NCI-H446 treated with DMSO at 0.1 percent for 48 hours (cell line): ENCODE measurements at regions not wholly inside any gene's neighbourhood (a gene's known extent, or its start where the extent isn't known, plus 50 kb on each side); places are given as distances from the start of the nearest gene placed in this dataset.

Source experiments
- DNase-seq: peaks from one replicate; lab custom pipeline; 2025; lab: John Stamatoyannopoulos, UW

DNA sequence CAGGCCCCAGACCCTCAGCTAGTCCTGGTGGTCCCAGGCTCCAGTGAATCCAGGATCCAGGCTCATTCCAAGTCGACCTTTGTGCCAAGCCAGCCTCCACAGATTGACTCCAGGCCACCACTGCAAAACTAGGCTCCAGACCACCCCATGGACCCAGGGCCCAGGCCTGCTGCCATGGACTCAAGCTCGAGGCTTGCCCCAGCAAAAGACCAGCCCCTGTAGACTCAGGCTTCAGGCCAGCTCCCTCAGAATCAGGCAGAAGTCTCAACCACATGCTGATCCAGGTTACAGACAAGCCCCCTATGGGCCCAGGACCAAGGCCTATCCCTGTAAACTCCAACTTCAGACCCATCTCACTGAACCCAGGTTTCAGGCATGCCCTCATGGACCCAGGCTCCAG lies 692.4 kb downstream of the PCDH19 start:
- no peak for DNase-seq

DNA sequence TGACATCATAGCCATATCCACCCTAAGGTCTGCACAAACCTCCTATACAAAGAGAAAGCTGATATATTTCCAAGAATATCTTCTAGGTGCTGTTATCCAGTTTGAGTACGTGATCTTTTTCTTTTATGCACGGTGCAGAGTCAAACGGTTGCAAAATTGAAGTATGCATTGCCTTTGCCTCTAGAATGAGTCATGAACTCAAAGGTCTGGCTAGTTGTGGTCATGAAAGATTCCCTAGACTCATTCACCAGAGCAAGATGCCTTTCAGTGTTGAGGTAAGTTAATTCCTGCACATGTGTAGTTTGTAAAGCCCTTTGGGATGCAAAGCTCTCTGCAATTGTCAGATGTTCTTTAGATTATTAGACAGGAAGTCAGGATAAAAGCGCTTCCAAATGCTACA lies 704.4 kb downstream of the PCDH19 start:
- no peak for DNase-seq

DNA sequence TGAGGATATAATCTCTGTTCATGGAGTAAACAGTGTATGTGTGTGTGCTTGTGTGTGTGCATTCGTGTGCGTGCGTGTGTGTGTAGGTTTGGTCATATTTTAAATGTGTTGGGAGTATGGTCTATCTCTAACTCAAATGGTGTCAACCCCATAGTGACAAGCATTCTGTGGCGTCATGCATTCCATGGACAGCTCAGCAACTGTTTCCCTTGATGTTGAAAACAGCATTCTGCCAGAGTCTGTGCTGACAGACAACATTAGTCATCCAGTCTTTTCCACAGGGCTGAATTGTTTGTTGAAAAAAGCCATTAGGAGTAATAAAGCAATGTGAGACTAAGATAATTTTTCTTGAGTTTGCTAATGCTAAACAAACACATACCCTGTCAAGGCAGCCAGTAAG lies 706.6 kb downstream of the PCDH19 start:
- no peak for DNase-seq

DNA sequence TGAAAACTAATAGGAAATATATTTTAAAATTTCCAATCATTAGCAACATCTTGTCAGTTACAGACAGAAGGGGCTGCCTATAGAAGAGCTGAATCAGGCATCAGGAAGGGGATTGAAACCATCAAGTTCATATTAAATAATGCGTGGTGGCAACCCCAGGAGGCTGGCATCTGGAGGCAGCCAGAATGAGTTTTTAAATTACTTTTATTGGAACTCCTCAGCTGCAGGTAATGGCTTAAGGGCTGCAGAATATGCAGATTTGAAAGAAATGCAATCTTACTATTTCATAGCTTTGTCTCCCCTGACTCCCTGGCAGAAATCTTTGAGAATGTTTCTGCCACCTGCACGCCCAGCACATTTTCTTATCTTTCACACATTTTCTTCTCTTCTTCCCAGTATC lies 711.6 kb downstream of the PCDH19 start:
- DNase-seq = no peak

DNA sequence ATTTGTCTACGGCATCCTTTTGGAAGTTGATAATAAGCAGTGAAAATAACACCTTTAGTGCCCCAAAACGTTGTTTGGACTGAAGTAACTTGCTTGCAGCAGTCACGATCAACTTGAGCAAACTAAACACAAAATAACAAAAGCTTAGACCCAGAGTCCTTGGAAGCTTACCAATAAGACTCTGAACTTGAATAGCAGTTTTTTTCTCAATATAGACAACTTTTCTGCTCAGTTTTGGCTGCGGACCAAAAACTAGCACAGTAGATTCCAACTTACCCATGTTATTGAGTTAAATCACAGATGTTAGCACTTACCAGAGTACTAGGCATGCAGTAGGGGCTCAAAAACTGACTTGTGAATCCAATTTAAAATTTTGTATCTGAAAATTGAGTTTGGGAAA lies 746.9 kb downstream of the PCDH19 start:
- no peak for DNase-seq

DNA sequence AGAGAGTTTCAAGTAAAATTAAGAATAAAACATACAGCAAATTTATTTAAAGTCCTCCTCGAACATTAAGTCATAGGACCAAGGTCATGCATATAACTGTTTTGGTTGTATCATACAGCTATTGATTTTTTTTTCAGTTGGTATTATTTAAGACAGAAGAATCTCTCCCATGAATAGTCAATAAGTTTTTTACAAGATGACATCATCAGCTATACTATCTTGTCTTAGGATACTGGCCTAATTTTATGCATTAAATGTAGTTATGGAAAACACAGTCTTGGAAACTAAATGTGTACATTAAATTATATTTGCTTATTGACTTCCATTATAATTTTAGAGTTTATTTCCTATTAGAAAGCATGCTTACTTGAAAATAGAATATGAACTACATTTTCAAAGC lies 755.9 kb downstream of the PCDH19 start:
- DNase-seq = no peak

DNA sequence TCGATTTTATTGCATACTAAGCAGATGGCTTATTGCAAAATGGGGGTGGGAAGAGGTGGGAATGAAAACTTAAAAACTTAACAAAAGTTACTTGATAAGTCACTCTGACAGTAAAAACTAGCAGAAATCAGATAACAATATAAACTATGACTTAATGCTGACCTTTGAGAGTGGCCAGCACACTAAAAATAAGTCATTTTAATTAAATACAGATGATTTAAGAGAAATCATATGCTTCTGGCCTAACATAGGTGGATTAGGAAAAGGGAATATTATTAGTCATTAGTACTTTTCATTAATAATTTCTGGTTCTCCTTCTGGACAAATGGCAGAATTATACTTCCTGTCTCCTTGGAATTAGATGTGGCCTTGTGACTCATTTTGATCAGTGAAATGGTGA lies 756.7 kb downstream of the PCDH19 start:
- no peak for DNase-seq

DNA sequence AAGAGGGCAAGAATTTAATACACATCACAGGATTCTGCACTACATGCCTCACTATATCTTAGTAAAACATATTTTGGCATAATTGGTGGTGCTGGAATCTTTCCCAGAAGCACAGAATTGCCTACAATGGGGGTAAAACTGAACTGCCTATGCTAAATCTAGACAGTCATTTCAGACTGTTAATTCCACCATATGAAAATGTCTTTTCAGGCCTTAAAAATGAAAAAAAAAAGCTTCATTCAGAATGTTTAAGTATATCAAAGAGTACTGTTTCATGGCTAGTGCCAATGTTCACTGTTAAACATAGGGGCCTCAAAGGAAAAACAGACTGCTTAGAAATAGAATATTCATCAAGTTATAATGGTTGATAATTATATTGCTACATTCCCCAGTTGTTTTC lies 797.0 kb downstream of the PCDH19 start:
- DNase-seq = no peak

DNA sequence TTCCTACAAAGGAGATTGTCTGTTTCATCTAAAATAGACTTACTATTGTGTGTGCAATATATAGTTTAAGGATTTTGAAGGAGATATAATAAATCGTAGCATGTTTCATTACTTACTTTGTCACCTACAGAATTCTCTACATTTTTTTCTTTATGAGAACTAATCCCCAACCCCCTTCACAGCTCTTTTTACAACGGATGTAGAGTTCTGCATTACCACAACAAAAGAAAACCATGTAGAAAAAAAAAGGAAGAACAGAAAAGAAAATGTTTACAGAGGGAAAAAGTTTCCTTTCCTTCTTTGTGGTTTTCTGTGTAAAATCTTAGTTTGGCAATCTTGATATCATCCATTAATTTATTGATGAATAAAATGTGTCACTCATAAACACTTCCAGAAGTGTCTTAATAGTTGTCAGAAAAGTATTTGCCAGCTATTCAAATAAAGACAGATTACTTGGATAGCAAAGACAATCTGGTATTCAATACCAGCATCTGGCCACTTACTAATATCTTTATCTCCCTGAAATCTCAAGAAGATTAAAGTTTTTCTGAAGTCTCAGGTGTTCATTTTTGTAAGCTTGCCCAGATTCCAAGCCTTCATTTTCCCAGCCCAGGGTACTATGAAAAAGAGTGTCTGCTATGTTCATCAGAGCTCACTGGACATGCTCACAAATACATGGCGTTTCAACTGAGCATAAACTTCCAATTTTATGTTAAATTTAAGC lies 806.8 kb downstream of the PCDH19 start:
- DNase-seq = no peak

DNA sequence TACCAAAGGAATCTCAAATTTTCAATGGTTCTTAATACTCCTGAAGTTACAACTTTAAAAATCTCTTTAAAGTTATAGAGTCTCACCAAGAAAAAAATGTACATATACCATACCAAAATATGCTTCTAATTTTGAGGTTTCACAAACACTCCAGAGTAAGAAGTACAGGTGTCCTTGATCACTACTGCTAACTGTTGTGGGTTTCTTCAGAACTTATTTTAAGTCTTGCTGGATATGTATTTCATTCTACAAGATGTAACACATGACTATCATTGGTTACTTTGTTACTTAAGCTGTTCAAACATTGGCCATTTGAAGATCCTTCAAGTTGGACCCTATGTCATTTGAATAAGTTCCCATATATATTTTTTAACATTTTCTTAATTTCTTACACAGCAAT lies 808.0 kb downstream of the PCDH19 start:
- DNase-seq = no peak

DNA sequence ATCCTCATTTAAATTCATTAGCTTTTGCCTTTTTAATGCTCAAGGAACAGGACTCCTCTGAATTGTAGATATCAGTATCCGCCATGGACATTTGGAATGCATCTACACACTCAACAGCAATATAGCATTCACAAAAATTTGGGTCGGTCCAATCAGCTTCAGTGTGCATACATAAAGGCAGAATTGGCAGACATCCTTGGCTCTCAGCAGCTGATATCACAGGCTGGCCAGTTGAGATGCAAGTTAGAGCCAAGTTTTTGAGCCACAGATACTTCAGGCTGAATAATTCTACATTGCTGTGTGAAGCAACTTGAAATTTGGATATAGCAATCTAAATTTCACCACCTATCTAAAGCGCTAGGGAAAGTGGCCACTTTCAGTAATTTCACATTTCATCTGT lies 821.1 kb downstream of the PCDH19 start:
- DNase-seq = no peak

DNA sequence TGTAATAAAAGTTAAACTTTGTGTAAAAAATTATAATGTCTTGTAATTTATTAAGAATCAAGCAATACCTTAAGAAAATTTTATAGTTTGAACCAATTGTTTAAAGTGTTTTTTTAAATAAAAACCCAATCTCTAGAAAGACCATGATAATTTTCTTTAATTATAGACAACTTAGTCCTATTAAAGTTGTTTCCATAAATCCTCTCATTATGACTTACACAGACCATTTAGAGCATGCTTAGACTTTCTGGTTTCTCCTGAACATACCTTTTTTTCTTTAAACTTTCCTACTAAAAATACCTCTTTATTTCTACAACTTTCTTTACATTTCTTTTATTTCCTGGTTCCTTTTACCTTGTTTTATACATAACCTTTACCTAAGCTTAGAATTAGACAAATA lies 837.4 kb downstream of the PCDH19 start:
- DNase-seq = no peak

DNA sequence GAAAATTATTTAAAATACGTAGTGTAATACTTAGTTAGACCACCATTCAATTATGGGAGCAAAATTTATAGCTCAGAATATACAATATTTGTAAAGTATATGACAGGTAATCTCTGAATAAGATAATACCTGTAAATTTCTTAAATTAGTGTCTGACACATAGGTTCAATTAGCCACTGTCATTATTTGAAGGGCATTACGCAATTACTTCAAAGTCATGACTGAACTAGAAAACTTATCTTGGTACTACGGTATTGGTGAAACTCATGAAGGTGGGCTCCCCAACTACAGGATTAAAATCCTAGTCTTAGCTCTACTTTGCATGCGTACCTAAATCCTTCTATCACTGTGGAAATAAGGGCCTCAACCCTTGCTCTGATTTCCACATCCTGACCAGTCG lies 860.7 kb downstream of the PCDH19 start:
- DNase-seq = no peak

DNA sequence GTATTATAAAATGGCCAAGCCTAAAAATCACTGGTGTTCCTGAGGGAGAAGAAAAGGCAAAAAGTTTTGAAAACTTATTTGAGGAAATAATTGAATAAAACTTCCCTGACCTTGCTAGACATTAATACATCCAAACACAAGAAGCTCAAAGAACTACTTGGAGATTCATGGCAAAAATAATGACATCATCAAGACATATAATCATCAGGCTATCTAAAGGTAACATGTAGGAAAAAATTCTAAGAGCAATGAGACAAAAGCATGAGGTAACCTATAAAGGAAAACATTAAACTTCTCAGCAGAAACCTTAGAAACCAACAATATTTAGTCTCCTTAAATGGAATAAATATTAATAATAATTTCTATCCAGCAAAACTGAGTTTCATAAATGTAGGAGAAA lies 887.6 kb downstream of the PCDH19 start:
- no peak for DNase-seq

DNA sequence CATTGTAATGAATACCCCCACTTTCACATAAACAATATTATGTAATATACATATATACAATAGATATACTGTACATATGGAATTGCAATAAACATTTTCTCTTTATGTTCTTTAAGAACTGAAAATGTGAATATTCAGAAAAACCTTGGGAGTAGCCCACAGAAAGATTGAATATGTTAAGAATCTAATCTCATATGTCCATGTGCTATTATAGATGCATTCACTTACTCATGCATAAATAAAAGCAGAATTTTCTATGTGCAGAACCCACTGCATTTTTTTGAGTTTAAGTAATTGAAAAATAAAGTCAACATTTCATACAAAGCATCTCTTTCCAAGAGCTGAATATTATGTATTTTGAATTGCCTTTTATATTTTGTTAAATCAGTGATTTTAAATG lies 902.3 kb downstream of the PCDH19 start:
- DNase-seq = no peak

DNA sequence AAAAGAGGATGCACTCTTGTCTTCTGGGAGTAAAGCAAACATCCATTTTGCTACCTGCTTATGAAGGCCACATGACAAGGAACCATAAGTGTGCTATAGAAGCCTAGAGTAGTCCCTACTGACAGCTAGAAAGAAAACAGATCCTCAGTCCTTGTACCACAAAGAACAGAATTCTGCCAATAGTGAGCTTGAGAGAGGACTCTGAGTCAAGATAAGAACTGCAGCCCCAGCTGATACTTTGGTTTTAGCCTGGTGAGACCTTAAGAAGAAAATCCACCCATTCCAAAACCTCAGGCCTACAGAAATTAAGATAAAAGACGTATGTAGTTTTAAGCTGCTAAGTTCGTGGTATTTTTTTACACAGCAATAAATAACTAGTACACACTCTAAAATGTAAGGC lies 914.6 kb downstream of the PCDH19 start:
- DNase-seq = no peak

DNA sequence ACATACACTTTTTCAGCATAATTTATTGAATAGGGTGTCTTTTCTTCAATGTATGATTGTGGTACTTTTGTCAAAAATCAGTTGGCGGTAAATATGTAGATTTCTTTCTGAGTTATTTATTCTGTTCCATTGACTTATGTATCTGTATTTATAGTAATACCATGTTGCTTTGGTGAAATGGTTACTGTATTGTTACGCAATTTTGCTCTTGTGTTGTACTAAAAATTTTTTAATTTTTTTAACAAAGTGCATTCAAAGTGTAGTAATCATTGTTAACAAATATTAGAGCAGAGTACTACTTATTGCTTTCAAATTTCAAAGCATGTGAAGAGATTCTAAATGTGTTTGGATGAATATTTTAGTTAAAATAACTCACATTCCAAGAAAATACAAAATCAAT lies 915.4 kb downstream of the PCDH19 start:
- no peak for DNase-seq

DNA sequence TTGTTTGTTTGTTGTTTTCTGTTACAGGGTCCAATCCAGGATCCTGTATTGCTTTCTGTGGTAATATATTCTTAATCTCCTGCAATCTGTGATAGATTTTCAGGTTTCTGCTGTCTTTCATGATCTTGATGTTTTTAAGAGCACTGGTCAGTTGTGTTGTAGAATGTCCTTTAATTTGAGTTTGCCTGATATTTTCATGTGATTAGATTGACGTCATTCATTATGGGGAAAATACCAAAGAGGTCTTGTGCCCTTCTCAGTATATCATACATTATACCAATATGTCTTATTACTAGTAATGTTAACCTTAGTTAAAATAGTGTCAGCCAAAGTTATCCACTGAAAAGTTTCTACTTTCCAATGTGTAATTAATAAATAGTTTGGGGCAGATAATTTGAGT lies 929.3 kb downstream of the PCDH19 start:
- no peak for DNase-seq

DNA sequence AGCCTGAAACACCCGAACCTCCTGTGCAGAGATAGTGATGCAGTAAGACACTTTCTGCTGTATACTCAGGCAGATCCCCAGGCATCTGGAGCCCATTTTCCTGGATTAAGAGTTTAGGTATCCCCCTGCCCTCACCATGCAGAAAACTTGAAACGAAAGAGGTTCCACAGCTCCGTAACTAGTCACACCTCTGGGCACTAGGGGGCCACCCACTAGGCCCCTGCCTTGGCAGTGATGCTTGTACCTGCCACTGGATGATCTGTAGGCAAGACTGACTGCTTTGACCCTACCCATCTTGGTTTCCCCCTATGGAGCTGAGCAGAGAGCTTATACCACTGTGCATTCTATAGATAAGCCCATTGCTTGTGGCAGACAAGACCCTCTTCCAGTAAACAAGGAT lies 940.6 kb downstream of the PCDH19 start:
- DNase-seq = no peak

DNA sequence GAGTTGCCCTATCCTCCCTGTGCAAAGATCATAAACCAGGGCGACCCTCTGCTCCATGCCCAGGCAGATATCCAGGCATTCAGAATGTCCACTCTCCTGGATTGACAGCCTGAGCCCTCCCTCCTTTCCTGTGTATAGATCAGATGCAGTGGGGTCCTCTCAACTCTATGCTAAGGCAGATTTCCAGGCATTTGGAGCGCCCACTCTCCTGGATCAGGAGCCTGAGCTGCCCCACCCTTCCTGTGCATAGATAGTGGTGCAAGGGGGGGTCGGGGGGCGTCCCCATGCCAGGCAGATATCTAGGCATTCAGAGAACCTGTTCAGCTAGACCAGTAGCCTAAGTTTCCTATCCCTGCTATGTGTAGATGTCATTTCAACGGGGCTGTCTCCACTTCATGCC lies 941.1 kb downstream of the PCDH19 start:
- DNase-seq = no peak

DNA sequence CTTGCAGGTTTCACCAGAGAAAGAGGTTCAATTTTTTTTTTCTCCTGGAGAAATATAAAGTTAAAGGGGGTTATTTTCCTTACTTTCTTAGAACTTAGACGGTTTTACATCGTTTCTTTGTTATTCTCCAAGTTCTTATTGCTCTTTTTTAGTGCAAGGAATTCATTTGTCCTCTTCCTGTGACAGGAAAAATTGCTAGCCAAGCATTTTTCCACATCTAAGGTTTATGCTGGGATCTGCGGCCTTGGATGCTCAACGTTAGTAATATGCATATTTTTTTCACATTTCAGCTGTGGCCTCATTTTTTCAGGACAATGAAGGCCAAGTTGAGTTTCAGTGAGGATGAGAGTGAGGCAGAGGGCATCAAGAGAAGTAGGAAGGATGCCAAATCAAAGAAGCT lies 948.9 kb downstream of the PCDH19 start:
- no peak for DNase-seq

DNA sequence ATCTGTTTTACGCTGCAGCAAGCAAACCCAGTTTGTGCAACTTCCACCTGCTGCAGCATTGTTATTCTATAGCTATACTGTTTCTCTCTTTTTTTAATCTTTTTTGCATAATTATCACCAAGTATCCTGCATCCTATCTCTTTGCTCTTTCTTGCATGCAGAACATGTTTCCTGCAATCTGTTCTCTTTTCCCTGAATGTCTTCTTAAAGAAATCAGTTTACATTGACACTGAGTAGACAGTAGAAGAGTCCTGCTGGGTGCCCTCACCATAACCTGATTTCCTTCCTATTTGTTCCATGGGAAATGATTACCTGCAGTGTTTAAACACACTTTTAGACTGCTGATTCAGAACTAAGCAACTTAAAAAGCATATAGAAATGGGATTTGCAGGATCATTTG lies 964.7 kb downstream of the PCDH19 start:
- DNase-seq = no peak

DNA sequence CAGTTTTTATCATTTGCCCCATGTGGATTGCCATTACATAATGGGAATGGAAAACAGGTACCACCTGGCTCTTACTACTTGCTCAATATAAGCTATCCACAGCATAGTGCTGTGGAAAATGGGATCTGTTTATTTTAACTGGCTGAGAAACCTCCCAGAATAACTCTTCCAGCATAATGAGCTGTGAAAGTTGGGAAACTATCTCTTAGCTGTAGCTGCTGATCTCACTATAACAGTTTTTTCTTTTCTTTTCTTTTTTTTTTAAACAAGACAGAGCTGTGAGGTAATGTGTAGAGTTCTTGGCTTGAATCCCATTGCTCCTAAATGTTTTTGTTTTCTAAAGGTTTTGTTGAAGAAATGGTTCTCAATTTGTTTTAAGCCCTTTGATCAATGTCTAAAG lies 988.3 kb downstream of the PCDH19 start:
- DNase-seq = no peak

DNA sequence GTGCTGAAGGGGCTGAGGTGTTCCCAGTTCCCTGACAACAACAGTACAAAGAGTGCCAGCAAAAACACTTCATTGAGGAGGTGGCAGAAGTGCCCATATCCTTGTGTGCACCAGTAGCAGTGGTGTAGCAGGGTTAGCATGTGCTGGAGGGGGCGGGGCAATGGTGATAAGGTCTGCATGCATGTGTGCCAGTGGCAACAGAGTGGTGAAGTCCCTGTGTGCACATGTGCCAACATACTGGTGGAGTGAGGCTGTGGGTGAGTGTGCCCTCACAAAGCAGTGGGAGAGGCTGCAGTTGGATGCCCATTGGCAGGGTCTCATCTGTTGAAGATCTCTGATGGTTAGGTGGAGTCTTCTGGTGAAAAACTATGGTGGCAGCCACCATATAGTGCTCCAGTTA lies 994.6 kb downstream of the PCDH19 start:
- DNase-seq = no peak

DNA sequence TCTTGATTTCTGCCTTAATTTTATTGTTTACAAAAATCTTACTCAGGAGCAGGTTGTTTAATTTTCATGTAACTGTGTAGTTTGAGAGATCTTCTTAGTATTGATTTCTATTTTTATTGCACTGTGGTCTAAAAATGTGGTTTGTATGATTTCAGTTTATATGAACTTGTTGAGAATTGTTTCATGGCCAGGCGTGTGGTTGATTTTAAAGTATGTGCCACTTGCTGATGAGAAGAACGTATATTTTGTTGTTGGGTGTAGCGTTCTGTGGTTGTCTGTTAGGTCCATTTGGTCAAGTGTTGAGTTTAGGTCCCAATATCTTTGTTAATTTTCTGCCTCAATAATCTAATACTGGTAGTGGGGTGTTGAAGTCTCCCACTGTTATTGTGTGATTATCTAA lies 996.8 kb downstream of the PCDH19 start:
- no peak for DNase-seq
